Upper lobe of left lung (tissue), 6 donors: ENCODE measurements at regions not wholly inside any gene's neighbourhood (a gene's known extent, or its start where the extent isn't known, plus 50 kb on each side); places are given as distances from the start of the nearest gene placed in this dataset.

Experiments used
- ATAC-seq, 2 donors: fragments of 200-7000 bp; cut with Tn5 transposase; one replicate each; pipeline ENCODE4 v1.9.1; 2022; ENCODE audit warnings: mild to moderate bottlenecking in 2 of 2, moderate library complexity in 2 of 2; ENCODE audit not compliant: low FRiP score in 2 of 2
- DNase-seq, 2 donors: peaks; one replicate each; pipeline ENCODE4 v3.0.0-alpha.2; 2019 to 2020
- H3K27ac ChIP-seq, 4 donors: fragments of 200-600 bp; sonication (generic); one replicate each; pipeline ENCODE4 v1.5.1; 2016 to 2019
- H3K27me3 ChIP-seq, 4 donors: fragments of 200-600 bp; sonication (generic); one replicate each; pipeline ENCODE4 v1.5.1; 2017 to 2019
- H3K36me3 ChIP-seq, 4 donors: fragments of 200-600 bp; sonication (generic); one replicate each; pipeline ENCODE4 v1.5.1; 2016 to 2019
- H3K4me1 ChIP-seq, 4 donors: fragments of 200-600 bp; sonication (generic); one replicate each; pipeline ENCODE4 v1.5.1; 2018 to 2019
- H3K4me3 ChIP-seq, 4 donors: fragments of 200-600 bp; sonication (generic); one replicate each; pipeline ENCODE4 v1.5.1; 2017 to 2019; ENCODE audit warnings: mild to moderate bottlenecking in 2 of 4, moderate library complexity in 1 of 4
- H3K9me3 ChIP-seq, 4 donors: fragments of 200-600 bp; sonication (generic); one replicate each; pipeline ENCODE4 v1.5.1; 2018 to 2019
- EP300 ChIP-seq, 4 donors: sonication (generic); formaldehyde crosslinking; IDR thresholded peaks; one replicate each; pipeline ENCODE4 v1.5.1; 2017; ENCODE audit warnings: antibody characterized with exemption in 4 of 4, control low read depth in 2 of 4
- POLR2A ChIP-seq, 4 donors: fragments of 450-650 bp; IDR thresholded peaks; one replicate each; pipeline ENCODE4 v1.5.1; 2016 to 2017; ENCODE audit warnings: antibody characterized with exemption in 4 of 4, mild to moderate bottlenecking in 2 of 4
- POLR2AphosphoS5 ChIP-seq, 2 donors: sonication (generic); formaldehyde crosslinking; IDR thresholded peaks; one replicate each; pipeline ENCODE4 v1.5.1; 2017; ENCODE audit warnings: antibody characterized with exemption in 2 of 2
- WGBS, 2 donors: methylation state at CpG; one replicate each; pipeline ENCODE4 v1.1.5; 2017 to 2018; 5-methylcytosine and 5-hydroxymethylcytosine counted together
- TF ChIP-seq, protein P1 (sequence below), 6 experiments: fragments of 450-650 bp in 4 of 6; fragments of 200-600 bp in 2 of 6; sonication (generic) in 2 of 6; IDR thresholded peaks; one replicate each; pipeline ENCODE4 v1.5.1; 2016 to 2019; ENCODE audit warnings: antibody characterized with exemption in 6 of 6
- donor health status: DM: no; HTN: no; CAD: no; lungs with moderate emphysema.
- donor health status: DM: no; HTN: yes; CAD: no; lungs with severe emphysema.

DNA sequence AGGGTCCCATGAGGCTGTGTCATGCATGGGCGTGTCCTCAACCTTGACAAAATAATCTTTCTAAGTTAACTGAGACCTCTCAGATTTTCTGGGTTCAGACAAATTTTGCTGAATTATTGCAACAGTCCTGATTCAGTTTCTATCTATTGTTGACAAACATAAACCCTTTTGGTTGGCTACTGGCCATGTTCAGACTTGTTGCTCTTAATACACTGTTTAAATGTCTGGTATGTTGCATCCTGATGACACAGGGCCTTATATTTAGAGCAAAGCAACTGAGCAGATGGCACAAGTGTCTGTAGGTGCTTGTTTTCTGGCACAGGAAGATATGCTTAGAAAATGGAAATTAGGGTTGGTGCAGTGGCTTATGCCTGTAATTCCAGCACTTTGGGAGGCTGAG, 456.9 kb upstream of the USP9Y start:
- no peak overlapping the region for H3K27ac ChIP-seq
- H3K9me3 ChIP-seq, result no peaks in the 10 kb centered on the region
- H3K4me1 ChIP-seq, result no peaks in the 10 kb centered on the region
- TF ChIP-seq EP300 (IDR thresholded peaks at IDR 0.05) (no peak), POLR2AphosphoS5 (IDR thresholded peaks at IDR 0.05) (no peak), POLR2A (IDR thresholded peaks at IDR 0.05) (no peak)
- TF ChIP-seq, protein P1, sequence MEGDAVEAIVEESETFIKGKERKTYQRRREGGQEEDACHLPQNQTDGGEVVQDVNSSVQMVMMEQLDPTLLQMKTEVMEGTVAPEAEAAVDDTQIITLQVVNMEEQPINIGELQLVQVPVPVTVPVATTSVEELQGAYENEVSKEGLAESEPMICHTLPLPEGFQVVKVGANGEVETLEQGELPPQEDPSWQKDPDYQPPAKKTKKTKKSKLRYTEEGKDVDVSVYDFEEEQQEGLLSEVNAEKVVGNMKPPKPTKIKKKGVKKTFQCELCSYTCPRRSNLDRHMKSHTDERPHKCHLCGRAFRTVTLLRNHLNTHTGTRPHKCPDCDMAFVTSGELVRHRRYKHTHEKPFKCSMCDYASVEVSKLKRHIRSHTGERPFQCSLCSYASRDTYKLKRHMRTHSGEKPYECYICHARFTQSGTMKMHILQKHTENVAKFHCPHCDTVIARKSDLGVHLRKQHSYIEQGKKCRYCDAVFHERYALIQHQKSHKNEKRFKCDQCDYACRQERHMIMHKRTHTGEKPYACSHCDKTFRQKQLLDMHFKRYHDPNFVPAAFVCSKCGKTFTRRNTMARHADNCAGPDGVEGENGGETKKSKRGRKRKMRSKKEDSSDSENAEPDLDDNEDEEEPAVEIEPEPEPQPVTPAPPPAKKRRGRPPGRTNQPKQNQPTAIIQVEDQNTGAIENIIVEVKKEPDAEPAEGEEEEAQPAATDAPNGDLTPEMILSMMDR (IDR thresholded peaks at IDR 0.05), result no peak
- no peak overlapping the region for H3K4me3 ChIP-seq
- 71% methylated on average over 1 of the region's 1 CpG; no CpG with 5 or more reads in 1 of the 2 donors for WGBS, 2 donors
- DNase-seq (no peak), ATAC-seq (no peak)
- H3K36me3 ChIP-seq, result no peaks in the 10 kb centered on the region
- no peaks in the 10 kb centered on the region for H3K27me3 ChIP-seq

DNA sequence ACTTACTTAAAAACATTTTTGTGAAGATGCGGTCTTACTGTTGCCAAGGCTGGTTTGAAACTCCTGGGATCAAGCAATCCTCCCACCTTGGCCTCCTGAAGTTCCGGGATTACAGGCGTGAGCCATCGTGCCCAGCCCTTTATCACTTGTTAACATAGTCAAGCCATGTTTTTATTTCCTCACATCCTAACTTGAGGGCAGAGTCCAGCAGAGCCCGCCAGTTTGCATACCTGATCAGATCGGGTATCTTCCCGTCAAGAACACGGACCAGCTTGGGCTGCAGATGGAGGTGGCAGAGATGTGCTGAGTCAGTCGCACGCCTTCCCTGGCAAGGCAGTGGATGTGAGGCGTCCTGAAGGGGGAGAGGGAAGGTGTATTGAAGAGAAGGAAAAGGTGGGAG, 447.3 kb upstream of the USP9Y start:
- Histone ChIP-seq H3K27ac (no peak overlapping the region), H3K36me3 (no peaks in the 10 kb centered on the region), H3K27me3 (no peaks in the 10 kb centered on the region), H3K9me3 (no peaks in the 10 kb centered on the region), H3K4me1 (no peaks in the 10 kb centered on the region), H3K4me3 (no peak overlapping the region)
- TF ChIP-seq, protein P1 (IDR thresholded peaks at IDR 0.05), result no peak
- no peak for TF ChIP-seq POLR2AphosphoS5 (IDR thresholded peaks at IDR 0.05)
- TF ChIP-seq EP300 (IDR thresholded peaks at IDR 0.05), result no peak
- no peak for TF ChIP-seq POLR2A (IDR thresholded peaks at IDR 0.05)
- 77% methylated on average over 11 of the region's 11 CpGs; no CpG with 5 or more reads in 1 of the 2 donors for WGBS, 2 donors
- no peak for DNase-seq
- ATAC-seq, result no peak

- 78% methylated on average over 4 of the region's 4 CpGs; no CpG with 5 or more reads in 1 of the 2 donors for WGBS, 2 donors
- no peak for ATAC-seq
- Histone ChIP-seq H3K9me3 (no peaks in the 10 kb centered on the region), H3K4me3 (no peak overlapping the region), H3K4me1 (no peaks in the 10 kb centered on the region), H3K36me3 (no peaks in the 10 kb centered on the region), H3K27me3 (no peaks in the 10 kb centered on the region), H3K27ac (no peak overlapping the region)
- TF ChIP-seq POLR2A (IDR thresholded peaks at IDR 0.05) (no peak), EP300 (IDR thresholded peaks at IDR 0.05) (no peak), POLR2AphosphoS5 (IDR thresholded peaks at IDR 0.05) (no peak)
- TF ChIP-seq, protein P1 (IDR thresholded peaks at IDR 0.05), result no peak
- no peak for DNase-seq
Measured at GRCh38 chrY:12271162-12271561, 429.9 kb upstream of the USP9Y start.

- no peaks in the 10 kb centered on the region for H3K36me3 ChIP-seq
- H3K27me3 ChIP-seq, result no peaks in the 10 kb centered on the region
- ATAC-seq, result no peak
- 50% methylated on average over 1 of the region's 5 CpGs; no CpG with 5 or more reads in 1 of the 2 donors for WGBS, 2 donors
- no peak for DNase-seq
- H3K9me3 ChIP-seq, result no peaks in the 10 kb centered on the region
- no peaks in the 10 kb centered on the region for H3K4me1 ChIP-seq
- H3K4me3 ChIP-seq, result no peak overlapping the region
- H3K27ac ChIP-seq, result no peak overlapping the region
- TF ChIP-seq POLR2AphosphoS5 (IDR thresholded peaks at IDR 0.05) (no peak), EP300 (IDR thresholded peaks at IDR 0.05) (no peak), POLR2A (IDR thresholded peaks at IDR 0.05) (no peak)
- TF ChIP-seq, protein P1 (IDR thresholded peaks at IDR 0.05), result no peak
Measured at GRCh38 chrY:12285608-12286007, 415.4 kb upstream of the USP9Y start.

DNA sequence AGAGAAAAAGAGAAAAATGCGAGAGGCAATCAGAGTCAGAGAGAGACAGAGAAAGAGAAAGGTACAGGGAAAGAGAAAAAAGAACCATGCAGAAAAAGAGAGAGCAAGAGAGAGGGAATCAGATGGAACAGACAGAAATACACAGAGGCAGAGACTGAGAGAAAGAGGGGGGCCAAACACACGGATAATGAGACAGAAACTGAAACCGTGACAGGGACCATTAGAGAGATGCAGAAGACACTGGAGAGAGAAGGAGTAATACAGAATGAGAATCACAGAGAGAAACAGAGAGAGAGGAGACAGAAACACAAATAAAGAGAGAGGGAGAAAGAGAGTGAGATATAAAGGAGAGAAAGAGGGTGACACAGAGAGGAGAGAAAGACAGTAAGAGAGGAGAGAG, 412.1 kb upstream of the USP9Y start:
- Histone ChIP-seq H3K27ac (no peak overlapping the region), H3K9me3 (no peaks in the 10 kb centered on the region), H3K36me3 (no peaks in the 10 kb centered on the region), H3K27me3 (no peaks in the 10 kb centered on the region), H3K4me1 (no peaks in the 10 kb centered on the region), H3K4me3 (no peak overlapping the region)
- TF ChIP-seq POLR2A (IDR thresholded peaks at IDR 0.05) (no peak), POLR2AphosphoS5 (IDR thresholded peaks at IDR 0.05) (no peak), EP300 (IDR thresholded peaks at IDR 0.05) (no peak)
- TF ChIP-seq, protein P1 (IDR thresholded peaks at IDR 0.05), result no peak
- 49% methylated on average over 3 of the region's 3 CpGs; no CpG with 5 or more reads in 1 of the 2 donors for WGBS, 2 donors
- no peak for DNase-seq
- no peak for ATAC-seq
